ENCODE measurements at regions not wholly inside any gene's neighbourhood (a gene's known extent, or its start where the extent isn't known, plus 50 kb on each side); places are given as distances from the start of the nearest gene placed in this dataset.
"Not testable (repeated sequence)": the region's sequence is repeated elsewhere in the genome, so short reads cannot be mapped to it uniquely, and the experiment has no call there.

DNA sequence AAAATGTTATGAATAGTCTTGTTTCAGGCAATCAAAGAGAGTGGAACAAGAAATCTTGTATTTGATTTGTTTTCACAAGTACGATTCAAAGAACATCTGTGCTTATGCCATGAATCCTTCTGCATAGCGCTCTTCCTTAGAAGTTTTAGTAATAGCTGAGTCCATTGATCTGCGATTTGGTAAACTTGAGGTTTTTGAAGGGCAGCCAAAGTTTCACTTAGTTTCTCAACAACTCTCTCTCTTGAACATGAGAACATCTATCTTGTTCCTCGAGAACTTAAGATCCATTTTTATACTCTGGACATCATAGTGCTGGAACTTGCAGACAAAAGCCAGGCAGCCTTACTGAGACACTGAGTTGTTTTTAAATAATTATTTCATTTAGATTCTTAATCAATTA is 96.2 kb upstream of the USP15 start:
- no peak for DNase-seq

DNA sequence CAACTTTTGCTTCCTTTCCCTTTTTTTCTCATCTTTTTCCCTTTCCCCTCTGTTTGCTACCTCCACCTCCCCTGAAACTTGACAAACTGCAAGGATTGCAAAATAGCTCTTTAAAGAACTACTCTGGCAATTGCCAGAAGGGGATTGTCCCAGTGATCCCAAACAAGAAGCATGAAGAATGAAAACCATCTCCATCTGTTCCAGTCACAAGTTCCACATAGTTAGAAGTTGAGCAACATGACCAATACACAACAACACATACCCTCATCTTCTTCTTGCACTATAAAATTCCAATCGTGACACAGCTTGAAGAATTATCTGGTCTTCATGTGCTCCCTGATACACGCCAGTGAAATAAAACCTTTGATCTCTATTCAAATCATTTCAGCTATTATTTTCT is 93.7 kb upstream of the USP15 start:
- DNase-seq: no peak

DNA sequence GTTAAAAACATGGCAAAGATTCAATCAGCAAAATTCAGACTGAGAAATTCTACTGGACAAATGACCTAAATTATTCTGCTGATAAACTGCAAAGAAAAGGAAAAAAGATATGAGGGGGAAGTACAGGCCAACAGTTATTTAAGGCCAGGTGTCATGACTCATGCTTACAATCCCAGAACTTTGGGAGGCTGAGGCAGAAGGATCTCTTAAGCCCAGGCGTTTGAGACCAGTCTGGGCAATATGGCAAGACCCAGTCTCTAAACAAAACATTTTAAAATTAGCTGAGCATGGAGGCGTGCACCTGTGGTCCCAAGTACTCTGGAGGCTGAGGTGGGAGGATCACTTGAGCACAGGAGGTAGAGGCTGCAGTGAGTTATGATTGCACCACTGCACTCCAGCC is 91.8 kb upstream of the USP15 start:
- no peak for DNase-seq

DNA sequence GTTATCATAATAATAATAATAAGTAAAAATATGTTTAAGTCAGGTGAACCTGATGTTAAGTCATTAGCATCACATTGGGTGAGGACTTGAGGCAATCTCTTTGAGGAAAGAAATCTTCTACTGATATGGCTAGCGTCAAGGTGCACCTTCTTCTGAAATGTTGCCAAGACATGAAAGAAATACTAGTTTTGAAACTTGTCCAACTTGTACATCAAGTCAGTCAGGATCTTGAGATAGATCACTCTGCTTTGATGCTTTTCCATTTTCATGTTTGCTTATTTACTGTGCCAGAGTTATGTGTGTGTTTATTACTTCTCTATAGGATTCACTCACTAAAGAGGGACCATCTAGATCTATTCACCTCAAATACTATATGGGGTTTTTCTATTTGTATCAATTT is 90.0 kb upstream of the USP15 start:
- no peak for DNase-seq

DNA sequence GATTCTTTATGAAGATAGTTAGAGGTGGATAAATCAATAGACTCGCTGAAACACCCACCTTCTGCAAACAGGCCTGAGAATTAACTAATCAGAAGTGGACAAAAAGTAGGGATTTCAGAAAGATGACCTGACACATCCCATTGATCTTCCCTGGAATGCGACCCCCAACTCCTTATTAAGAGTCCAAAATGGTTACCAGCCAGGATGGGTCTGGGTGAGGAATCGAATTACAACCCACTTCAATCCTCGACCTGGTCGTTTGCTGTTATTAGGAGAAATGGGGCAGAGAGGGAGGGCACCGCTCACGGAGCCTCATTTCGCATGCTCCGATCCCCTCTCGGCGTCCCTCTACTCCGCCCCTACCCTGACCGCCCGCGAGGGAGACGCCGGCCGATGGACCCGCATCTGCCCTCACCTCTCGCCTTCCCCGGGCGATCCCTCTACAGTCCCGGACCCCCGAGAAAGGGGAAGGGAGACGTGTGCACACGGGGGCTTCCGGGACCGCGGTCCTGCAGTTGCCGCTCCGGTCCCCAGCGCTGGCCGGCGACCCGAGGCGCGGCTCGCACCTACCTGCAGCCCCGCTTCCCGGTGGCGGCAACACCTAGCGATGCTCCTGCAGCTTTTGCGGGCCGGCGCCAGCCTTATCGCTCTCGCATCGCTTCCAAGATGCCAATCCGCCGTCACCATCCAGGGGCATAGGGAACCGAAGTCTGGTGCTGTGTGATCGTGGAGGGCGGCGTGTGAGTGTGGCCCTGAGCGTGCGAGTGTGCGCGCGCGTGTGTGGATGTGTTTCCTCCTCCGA is 69.3 kb upstream of the USP15 start:
- no peak for DNase-seq

DNA sequence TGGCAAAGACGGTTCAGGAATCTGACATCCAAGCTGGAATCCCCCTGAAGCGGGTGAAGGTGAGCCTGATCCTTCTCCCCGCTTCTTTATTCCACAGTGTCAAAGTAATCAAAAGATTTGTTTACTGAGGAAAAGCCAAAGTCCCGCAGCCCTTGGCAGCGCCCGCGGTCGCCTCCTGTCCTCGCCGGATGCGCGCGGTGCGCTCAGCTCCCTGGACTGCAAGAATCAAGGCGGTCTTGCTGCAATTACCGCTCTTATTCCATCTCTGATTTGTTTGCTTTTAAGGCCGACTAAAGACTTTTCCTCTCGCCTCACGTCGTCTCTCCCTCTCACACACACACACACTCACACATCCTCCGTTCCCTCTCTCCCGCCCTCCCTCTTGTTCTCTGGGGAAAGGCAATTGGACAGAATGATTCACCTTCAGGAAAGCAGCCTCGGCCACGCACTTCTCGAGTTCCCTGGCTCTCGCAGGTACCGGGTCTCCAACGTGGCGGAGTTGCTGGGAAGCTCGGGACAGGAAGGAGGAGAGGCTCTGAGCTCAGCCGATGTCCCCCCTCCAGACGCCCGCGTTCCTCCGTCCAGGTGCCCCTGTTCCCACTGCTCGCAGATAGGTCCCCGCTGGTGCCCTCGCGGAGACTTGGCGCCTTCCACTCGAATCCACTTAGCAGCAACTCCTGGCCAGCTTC is 68.6 kb upstream of the USP15 start:
- no peak for DNase-seq

DNA sequence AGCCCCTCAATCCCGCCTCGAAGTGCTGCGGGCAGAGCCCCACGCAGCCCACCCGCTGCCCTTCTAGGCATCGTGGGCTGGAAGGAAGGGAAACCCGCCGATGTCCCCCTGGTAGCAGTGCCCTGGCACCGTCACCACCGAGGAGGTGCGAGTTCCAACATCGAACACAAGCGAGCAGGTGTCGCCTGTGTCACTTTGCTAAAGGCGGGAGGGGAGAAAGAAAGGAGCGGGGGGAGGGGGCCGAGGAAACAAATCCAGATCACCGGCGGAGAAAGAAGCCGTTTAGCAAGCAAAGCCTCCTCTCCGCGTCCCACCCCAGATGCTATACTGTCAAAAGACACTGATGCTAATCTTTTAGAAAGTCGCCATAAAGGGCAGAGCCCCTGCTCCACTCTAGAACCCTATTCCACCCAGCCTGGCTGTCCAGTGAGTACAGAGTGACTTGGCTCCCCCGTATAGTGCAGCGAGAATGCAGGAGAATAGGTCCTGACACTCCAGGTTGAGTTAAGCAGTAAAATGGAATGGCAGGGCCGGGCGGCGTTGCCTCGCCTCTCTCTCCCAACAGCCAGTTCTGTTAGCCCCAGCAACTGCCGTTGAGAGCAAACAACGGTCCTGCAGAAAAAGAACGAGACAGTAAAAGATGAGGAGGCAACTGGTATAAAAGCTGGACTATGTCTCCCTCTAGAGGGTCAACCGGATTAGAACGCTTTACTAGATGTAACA is 67.9 kb upstream of the USP15 start:
- DNase-seq: peak; percentile 34

DNA sequence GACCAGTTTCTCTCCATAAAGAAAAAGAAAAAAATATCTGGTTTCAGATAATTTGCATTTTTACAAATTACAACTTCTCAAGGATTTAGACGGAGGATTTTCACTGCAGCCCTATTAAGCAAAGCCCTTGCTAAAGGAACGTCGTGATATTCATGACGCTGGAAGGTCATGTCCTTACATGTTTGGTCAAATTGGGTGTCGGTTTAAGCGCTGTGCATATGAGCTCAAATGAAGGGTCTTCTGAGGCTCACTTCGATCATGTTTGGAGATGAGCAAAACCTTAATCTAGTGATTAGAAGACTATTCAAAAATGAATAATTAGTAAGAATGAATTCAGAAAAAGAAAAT is 67.3 kb upstream of the USP15 start:
- no peak for DNase-seq

DNA sequence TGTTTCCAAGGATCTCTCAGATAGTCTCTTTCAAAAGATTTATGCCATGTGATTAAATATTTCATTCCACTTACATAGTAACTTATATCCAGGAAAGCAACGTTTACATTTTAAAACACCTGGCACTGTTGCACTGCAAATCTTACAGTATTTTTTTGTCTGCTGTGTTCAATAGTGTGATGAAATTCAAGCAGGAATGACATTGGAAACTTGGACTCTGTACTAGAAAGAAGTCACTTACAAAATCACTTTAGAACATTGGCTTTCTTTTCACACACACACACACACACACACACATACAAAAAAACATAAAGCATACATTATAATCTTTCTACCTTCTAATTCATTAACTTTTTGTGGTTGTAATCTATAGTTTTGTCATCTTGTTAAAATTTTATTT is 66.2 kb upstream of the USP15 start:
- no peak for DNase-seq

DNA sequence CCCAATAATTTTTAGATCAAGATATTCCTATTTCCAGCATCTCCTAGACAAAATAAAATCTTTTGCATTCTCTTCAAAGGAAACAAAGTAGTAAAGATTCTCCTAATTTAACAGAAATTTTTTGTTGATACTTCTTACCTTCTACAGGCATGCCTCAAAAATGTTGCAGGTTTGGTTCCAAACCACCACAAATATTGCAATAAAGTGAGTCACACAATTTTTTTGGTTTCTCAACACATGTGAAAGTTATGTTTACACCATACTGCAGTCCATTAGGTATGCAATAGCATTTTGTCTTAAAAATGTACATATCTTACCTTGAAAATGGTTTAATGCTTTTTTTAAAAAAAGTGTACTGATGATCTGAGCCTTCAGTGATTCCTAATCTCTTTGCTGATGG is 65.6 kb upstream of the USP15 start:
- DNase-seq: no peak

DNA sequence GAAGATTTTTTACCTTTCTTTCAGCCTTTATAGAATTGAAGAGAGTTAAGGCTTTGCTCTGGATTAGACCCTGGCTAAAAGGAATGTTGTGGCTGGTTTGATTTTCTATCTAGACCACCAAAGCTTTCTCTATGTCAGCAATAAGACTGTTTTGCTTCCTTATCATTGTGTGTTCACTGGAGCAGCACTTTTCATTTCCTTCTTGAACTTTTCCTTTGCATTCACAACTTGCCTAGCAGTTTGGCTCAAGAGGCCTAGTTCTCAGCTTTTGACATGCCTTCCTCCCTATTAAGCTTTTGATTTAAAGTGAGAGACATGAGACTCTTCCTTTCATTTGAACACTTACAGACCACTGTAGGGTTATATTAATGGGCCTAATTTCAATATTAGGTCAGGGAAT is 64.1 kb upstream of the USP15 start:
- DNase-seq: no peak

DNA sequence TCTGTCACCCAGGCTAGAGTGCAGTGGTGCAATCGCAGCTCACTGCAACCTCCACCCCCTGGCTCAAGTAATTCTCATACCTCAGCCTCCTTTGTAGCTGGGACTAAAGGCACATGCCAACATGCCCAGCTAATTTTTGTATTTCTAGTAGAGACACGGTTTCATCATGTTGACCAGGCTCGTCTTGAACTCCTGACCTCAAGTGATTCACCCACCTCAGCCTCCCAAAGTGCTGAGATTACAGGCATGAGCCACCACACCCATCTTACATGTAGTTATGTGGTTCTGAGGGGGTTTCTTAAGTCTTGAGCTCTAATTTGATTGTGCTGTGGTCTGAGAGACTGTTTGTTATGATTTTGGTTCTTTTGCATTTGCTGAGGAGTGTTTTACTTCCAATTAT is 57.3 kb upstream of the USP15 start:
- DNase-seq: not testable (repeated sequence)

DNA sequence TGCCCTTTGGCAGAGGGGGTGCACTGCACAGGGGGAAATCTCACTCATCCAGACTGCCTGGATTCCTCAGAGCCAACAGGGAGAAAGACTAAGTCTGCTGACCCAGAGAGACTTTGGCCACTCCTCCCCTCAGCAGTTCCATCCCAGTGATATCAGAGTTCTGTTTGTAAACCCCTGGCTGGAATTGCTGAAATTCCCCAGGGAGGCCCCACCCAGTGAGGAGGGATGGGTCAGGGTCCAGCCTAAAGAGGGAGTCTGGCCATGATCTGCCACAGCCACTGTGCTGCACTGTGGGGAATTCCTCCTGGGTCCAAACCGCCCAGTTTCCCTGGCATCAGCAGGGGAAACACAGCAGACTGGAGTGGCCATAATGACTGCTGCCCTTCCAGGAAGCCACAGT is 54.9 kb upstream of the USP15 start:
- DNase-seq: no peak

DNA sequence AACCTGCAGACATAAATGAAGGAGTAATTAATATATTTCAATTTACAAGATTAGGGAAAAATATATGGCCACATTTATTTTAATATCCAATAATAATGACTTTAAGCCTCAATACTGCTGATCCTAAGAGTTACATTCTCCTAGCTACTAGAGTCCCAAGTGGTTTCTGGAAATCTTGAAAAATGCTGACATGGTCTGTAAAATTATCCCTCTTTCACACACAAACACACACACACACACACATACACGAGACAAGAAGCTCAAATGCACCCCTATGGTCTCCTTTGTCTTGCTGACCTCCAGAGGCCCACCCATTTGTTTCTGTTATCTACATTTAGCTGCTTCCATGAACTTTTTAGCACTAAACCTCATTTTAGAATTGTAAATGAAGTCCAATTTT is 53.0 kb upstream of the USP15 start:
- DNase-seq: no peak
